NOMO-1 treated with DMSO at 0.1 percent for 48 hours (cell line): ENCODE measurements at regions not wholly inside any gene's neighbourhood (a gene's known extent, or its start where the extent isn't known, plus 50 kb on each side); places are given as distances from the start of the nearest gene placed in this dataset.

Experiments used
- DNase-seq: peaks from one replicate; lab custom pipeline; 2025; ENCODE audit not compliant: unreplicated experiment; lab: John Stamatoyannopoulos, UW

DNA sequence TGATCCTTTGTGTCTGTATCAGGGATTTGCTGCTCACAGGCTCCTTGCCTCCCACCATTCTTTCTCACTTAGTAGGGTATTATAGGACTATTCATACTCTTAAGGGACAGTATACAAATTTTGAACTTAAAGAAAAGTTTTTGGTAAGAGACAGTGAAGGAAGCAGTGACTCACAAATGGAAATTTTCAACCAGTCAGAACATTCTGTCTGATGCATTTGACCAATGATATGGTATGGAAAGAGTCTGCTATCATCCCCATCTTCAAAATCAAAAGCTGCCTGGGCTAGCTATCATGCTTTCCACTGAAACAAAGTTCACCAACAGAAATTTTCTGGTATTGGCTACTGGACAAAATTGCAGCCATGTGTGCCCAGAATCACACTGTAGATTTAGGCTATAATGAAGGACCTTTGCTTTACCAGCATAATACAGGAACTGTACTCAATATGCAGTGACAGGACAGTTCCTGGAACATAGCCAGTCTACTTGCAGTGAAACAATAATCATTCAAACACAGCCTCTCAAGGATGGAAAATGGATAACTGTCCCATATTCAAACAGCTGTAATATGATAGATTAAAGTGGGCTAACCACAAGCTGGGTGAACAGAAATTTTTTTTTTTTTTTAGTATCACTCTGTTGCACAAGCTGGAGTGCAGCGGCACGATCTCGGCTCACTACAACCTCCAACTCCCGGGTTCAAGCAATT is 109.0 kb upstream of the ACSL4 start:
- DNase-seq: no peak

DNA sequence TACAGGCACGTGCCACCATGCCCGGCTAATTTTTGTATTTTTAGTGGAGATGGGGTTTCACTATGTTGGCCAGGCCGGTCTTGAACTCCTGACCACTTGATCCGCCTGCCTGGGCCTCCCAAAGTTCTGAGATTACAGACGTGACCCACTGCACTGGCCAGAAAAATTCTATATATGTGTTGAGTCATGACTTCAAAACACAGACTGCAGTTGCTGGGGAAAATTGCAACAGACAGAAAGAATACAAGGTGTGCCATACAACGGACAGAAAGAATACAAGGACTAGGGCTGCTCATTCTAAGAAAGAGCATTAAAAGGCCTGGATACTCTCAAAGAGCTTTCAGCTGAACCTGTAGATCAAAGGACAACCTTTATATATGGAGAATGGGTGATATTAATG is 109.6 kb upstream of the ACSL4 start:
- DNase-seq: no peak

DNA sequence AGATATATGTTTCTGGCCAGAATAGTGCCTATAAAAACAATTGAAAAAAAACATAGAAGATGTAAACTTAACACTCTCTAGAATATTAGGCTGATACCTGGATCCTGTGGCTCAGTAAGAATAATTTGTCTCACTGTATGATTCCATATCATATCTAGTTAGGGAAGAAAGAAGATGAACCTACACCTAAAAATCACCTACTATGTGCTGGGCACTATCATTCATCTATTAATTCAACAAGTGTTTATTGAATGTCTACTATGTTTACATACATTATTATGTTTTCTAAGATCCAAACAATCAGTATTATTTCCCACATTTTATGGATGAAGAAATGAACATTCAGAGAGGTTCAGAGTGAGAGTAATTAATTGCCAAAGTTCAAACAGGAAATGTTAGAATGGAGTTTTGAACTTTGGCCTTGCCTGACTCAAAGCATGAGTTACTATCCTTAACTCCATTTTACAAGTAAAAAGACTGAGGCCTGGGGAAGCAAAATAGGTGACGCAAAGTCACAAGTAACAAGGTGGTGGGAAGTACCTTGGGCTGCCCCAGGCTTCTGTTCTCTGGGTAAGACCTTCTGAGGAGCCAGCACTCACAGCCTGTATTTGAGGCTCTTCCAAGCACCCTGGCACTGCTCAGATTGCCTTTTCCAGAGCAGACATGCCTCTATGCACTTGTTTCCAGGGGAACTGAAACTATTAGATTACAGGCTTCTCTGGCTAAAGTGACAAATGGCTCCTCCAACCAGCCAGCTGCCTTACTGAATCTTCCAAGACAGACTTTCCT is 111.1 kb upstream of the ACSL4 start:
- peak; percentile 74 for DNase-seq

DNA sequence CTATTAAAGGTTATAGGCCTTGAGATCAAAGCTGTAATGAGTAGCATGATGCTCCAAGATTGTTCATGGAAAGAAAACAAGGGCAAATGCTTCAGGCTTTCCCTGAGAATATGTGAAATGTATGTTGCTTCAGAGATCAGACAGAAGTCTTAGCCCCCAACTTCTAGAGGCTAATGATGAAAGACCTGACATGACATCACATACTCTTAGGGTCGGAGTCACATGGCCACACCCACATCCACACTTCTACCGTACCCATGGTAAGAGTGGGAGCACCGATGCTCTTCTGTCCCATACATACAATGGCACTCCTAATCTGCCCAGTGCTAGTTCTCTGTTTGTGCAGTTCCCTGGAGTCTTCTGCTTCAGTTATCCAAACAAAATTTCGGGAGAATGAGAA is 111.9 kb upstream of the ACSL4 start:
- no peak for DNase-seq

DNA sequence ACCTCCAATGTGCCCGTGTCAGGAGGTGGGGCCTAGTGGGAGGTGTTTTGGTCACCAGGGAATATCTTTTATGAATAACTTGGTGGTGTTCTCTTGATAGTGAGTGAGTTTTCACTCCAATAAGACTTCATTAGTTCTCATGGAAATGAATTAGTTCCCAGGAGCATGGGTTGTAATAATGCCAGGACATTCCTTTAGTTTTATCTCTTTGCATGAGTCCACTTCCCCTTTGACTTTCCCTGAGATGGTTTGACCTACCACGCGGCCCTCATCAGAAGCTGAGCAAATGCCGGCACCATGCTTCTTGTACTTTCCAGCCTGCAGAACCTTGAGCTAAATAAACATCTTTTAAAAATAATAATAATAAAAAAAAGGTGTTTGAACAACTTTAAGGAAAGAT is 112.9 kb upstream of the ACSL4 start:
- no peak for DNase-seq

DNA sequence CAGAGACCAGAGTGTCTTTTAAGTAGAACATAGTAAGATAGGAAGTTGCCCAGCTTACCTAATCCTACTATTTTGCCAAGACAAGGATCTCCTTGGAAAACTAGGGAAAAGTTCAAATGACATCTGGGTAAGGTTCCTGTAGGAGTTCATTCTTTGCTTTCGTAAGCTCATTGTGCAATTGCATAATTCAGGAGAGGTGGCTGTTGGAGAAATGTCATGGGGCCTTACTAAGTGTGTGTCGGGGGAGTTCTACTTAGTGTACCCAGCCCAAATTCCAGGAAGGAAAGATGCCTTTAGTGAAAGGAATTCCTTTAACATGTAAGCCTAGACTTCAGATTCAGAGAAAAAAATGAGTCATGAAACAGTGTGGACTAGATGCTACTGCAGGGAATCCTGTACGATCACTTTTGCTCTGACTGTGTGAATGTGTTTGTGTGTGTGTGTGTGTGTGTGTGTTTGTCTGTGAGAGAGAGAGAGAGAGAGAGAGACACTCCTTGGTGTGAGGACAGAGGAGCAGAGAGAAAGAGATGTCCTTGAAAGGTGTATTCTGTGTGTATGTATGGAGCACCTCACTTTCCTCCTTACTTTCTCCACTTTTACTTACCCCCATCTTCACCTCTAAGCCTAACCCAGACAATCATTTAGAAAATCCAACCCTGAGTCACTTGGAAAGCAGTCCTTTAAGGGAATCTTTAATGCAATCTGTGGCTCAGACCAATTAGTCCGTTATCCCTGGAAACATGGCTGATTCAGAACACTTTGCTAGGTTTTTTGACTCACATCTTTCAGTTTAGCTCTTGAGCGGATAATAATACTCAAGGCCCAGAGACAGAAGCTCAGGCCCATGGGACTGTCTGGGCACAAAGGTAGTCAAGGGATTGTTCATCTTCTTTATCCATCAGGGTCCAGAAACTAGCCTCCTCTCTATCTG is 114.5 kb upstream of the ACSL4 start:
- DNase-seq: no peak

DNA sequence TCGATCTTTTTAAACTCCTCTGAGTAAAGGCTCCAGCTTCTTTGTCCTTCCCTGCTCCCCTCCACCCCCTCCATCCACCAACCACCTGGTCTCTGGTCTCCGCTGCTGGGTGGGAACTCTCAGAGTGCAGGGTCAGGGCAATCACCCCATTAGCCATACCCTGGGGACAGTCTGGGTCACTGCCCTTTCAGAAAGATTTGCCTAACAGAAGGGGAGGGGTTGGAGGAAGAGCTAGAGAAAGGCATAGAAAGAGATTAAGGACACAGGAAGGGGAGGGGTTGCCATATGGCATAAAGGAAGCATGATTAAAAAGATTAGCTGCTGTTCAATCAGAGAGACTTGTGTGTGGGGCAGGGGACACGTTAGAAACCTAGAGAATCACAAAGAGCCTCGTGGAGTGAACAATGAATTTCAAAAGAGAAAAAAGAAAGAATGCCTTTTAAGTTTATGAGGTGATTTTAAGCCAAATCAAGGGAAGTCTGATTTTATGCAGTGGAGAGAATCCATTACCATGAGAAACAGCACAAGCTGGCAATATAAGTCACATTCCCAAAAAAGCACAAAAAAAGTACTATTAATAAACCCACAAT is 115.5 kb upstream of the ACSL4 start:
- no peak for DNase-seq

DNA sequence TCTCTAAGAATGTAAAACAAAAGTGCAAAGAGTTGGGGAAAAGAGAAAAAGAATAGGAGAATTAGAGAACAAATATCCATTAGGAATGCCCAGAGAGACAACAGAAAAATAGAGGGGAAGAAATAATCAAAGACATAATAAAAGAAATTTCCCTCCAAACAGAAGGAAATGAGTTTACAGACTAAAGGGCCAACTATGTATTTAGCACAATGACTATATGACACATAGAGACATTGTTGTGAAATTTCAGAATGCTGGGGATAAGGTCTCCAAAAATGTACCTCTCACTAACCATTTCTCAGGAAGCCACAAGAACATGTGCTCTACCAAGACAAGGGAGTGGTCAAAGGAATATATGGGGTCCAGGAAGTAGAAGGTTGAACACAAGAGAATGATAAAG is 121.0 kb upstream of the ACSL4 start:
- DNase-seq: no peak

DNA sequence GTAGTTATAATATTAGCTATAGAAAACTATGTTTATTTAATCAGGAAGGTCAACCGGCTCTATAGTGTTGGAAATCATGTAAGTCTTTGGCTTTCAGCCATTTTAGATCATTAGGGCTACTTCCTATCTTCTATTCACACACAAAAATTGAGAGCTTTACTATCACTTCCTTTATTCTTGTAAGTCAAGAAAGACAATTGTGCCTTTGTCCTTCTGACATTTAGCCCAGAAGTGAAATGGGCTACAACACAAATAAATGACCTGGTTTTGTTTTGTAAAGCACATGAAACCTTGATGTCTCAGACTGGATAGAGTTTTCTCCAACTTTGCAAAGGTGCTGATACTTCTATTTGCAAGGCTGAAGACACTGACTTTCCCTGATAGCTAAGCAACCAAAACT is 122.4 kb upstream of the ACSL4 start:
- peak; percentile 73 for DNase-seq

DNA sequence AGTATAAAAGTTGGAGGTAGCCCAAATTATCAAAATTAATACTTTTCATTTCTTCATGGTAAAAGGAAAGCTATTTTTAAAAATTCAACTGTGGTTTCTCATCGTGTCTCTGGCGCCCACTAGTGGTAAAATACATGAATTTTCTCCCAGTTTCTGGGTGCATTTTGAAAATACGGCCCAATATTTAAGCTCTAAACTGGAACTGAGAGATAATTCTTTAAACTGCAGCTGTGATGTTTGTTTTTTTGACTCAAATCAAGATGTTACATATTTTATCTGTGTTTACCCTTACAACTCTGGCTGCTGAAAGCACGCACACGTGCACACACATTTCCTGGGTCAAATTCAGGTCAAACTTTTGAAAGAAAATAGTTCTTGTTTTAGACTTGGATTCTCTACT is 123.9 kb upstream of the ACSL4 start:
- DNase-seq: peak; percentile 55

DNA sequence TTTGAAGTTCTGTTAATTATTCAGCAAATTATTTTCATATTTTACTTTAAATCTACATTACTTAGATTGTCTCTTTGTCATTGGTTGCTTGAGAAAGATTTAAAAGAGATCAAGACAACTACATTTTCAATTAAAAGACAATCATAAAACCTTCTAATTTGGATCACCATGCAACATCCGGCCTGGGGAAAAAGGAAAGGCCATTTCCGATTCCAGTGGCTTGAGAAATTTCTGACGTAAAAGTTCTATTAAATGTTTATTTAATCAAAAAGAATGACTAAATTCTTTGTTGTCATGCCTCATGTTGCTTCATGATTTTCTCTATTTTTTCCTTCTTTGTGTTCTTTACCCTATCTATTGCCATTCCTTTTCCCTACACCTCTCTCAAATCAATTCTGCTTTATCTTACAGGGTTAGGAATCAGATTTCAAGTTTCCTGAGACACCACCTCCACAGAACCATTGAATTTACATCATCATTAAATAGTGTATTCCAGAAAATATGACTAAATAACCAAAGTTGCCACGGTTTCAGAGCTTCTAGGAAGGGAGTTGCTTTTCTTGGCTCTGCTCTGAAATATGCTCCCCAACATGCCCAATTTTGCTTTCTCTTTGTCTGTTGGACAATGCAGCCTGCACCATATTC is 124.6 kb upstream of the ACSL4 start:
- DNase-seq: no peak

DNA sequence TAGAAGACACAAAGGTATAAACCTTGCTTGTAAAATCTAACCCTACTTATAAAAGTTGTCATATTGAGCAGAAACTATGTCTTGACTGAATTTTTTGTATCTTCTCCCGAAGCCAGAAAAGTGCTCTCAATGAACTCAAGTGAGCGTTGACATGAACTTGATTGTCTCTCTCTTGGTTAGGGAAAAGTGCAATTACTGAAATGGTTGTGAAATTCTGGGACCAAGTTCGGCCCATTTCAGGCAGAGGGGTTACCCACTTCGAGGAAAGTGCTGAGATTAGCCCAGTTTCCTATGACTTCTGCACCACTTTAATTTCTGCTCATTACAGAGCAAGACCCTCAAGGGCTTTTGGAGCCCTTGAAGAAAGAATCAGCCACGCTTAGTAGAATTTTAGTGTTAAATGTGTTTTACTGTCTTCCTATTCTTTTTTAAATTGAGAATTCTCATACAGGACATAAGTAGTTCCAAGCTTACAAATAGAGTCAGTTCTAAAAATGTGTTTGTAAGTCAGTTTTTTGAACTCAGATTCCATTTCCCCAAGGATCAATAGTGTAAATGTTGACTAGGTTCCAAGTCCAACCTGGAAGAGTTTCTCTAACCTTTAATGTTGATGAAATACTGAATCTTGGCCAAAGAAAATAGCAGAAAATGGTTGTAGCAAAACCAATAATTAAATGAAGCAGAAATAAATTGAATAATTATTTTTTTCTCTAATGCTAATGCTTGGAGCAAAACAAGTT is 125.7 kb upstream of the ACSL4 start:
- DNase-seq: no peak

DNA sequence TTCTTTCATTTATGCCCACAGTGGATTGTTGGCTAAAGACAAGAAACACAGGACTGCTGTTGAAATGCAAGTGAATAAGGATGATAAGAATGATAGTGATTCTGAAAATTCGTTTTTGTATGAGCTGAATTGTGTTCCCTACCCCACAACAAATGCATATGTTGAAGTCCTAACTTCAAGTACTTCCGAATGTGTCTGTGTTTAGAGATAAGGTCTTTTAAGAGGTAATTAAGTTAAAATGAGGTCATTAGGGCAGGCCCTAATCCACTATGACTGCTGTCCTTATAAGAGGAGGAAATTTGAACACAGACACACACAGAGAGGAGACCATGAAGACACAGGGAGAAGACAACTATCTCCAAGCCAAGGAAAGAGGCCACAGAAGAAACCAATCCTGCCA is 126.6 kb upstream of the ACSL4 start:
- no peak for DNase-seq

DNA sequence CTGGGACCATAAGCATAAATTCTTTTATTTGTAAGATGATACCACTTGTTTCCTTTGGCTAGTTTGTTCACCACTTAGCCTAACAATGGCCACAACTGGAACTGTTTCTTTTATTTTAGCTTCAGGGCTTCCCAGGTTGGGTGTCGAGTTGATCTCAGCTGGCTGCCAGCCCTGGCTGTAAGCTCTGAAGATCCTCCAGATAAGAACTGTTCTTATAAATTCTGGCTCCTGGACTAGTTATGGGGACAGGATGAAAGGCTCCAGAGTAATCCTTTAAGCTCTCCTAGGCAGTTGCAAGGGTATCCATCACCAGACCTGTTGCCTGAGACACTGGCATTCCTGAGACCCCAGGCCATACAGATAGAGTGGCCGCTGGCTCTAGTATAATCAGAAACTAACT is 129.4 kb upstream of the ACSL4 start:
- no peak for DNase-seq

DNA sequence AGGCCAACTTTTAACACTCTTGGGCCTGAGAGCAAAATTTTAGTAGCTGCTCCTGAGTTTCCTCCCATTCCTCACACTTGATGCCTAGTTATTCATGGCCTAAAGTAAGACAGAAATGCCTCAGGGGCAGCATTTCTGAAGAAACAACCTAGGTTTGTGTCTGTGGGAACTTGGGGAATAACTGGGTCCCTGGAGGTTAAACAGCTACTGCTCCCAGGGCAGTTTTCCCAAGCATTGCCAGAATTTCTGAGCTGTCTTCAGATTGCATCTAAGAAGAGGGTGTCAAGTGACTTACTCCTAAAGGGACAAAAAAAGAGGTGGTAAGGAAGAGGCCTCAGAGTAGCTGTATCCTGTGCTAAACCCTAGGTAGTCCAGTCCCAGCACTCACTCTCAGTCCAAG is 130.8 kb upstream of the ACSL4 start:
- DNase-seq: no peak

DNA sequence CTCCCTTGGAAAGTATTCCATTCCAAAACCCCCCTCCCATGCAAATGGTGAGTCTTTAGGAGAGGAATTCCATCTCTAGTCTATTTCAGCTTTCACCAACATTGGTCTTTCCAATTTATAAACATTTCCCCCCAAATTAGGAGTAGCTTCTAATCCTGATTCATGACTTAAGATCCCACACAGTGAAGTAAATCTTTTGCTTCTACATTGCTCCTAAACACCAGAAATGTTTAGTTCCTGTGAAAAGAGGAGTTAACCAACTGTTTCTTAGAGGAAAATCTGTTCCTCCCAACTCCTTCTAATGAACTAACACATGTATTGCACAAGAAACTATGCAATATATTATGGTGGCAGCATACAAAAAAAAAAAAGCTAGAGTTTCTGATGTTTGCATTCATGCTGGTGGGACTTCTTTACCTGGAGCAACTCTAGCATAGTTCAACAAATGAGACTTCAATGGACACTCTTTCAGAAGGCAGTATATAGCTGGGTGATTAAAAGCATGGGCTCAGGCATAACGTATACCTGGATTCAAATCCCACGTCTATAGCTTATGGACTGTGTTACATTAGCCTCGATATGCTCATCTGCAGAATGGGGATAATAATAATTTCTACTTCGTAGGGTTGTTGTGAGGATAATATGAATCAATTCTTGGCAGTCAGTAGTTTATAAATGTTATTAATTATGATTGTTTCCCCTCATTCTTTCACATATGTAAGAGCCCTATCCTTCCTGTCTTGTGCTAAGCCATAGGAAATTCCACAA is 131.6 kb upstream of the TMEM164 start:
- no peak for DNase-seq

DNA sequence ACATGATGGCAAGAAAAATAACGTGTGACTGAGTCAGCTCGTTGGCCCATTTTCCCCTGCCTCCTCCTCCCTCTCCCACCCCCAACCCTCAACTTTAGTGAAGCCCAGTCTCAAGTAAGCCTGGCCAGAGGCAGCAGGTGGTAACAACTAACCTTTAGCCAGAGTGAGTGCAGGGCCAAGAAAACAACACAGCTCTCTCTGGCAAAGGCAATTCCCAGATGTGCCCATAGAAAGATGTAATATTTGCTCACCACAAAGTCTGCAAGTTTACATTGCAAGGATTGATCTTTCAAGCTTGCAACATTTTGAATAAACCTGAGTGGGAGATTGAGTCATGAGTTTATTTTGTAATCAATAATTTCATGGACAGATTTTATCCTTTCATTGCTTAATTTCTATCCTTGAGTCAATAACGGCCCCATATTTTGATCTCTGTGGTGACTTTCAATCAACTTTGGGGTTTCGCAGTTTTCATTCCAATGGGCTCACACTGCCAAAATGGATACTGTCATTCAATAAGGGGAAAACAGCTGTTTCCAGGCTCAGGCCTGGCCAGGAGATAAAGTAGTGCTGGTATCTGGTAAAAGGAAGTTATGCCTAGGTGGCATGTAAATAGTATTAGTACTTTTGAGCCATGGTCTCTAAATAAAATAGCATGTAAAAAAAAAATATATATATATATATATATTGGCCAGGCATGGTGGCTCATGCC is 130.7 kb upstream of the TMEM164 start:
- DNase-seq: no peak

DNA sequence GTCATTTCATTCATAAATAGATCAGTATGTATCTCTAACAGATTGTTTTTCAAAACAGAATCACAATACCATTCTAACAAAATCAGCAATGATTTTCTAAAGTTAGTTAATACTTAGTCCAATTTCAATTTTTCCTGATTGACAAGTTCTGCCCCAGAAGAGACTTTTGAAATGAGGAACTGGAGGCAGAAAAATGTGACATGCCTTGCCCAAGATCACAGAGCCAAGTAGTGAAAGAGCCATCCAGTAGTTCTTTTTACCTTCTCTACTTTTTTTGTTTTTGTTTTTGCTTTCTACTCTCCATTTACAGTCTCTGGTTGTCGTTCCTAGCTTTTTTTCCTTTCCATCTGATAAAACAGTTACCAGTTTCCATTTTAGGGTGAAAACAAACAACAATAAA is 129.3 kb upstream of the TMEM164 start:
- DNase-seq: peak; percentile 37

DNA sequence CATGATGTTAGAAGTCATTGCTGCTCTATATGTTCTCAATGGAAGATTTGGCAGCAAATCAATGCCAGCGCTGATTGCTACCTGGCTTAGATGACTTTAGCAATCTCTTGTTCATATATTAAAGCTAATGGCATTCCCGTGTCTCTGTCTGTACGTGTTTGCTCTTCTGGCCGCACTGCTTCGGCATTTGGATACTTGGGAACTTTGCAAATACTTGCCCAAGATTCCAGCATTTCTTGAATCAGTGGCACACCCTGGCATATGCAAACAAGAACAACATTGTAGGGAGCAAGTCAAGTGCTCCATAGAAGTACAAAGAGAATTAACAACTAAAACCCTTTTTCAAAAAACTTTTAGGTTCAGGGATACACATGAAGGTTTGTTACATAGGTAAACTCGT is 128.9 kb upstream of the TMEM164 start:
- DNase-seq: no peak
